Body of pancreas (tissue), 4 donors: ENCODE measurements at regions not wholly inside any gene's neighbourhood (a gene's known extent, or its start where the extent isn't known, plus 50 kb on each side); places are given as distances from the start of the nearest gene placed in this dataset.

Source experiments
- POLR2A ChIP-seq, 3 donors: fragments of 450-650 bp; IDR thresholded peaks; one replicate each; pipeline ENCODE4 v1.6.1; 2016; ENCODE audit warnings: antibody characterized with exemption in 3 of 3, mild to moderate bottlenecking in 2 of 3
- TF ChIP-seq, protein P1 (sequence below), 7 experiments: fragments of 450-650 bp in 4 of 7; fragments of 200-600 bp in 3 of 7; sonication (generic) in 3 of 7; IDR thresholded peaks; one replicate each; pipeline ENCODE4 v1.5.1; 2016 to 2019; ENCODE audit warnings: antibody characterized with exemption in 7 of 7

DNA sequence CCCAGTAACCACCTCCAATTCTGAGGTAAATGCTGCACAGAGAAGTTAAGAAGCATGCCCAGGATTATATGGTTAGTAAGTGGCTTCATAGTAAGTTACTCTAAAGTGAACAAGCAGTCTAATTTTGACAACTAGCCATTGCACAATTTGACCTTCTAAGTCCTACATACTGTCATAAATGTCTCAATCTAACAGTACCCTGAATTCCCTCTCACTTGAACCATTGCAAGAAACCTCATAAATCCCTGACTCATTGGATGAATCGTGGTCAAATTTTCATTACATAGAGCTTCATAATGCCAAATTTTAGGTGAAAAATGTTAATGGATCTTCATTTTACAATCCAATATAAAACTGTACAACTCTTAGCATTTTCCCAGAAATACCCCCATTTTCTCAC lies 217.3 kb upstream of the GRIA4 start:
- TF ChIP-seq, protein P1, sequence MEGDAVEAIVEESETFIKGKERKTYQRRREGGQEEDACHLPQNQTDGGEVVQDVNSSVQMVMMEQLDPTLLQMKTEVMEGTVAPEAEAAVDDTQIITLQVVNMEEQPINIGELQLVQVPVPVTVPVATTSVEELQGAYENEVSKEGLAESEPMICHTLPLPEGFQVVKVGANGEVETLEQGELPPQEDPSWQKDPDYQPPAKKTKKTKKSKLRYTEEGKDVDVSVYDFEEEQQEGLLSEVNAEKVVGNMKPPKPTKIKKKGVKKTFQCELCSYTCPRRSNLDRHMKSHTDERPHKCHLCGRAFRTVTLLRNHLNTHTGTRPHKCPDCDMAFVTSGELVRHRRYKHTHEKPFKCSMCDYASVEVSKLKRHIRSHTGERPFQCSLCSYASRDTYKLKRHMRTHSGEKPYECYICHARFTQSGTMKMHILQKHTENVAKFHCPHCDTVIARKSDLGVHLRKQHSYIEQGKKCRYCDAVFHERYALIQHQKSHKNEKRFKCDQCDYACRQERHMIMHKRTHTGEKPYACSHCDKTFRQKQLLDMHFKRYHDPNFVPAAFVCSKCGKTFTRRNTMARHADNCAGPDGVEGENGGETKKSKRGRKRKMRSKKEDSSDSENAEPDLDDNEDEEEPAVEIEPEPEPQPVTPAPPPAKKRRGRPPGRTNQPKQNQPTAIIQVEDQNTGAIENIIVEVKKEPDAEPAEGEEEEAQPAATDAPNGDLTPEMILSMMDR (IDR thresholded peaks at IDR 0.05), result no peak
- no peak for TF ChIP-seq POLR2A (IDR thresholded peaks at IDR 0.05)
